Mesothelial cell of epicardium (in vitro differentiated cells): ENCODE measurements at regions not wholly inside any gene's neighbourhood (a gene's known extent, or its start where the extent isn't known, plus 50 kb on each side); places are given as distances from the start of the nearest gene placed in this dataset.

Experiments used
- DNase-seq, 2 experiments: peaks; one replicate each; pipeline ENCODE4 v3.0.0; 2021; ENCODE audit warnings: low spot score in 2 of 2; ENCODE audit not compliant: unreplicated experiment in 2 of 2
- H3K27ac Mint-ChIP-seq: 2 replicates; pipeline ENCODE4 v1.8.0; 2021; ENCODE audit warnings: mixed read lengths
- H3K27me3 Mint-ChIP-seq: 2 replicates; pipeline ENCODE4 v1.8.0; 2021; ENCODE audit warnings: low read depth, mixed read lengths
- H3K36me3 Mint-ChIP-seq: 2 replicates; pipeline ENCODE4 v1.8.0; 2021; ENCODE audit warnings: mixed read lengths
- H3K4me1 Mint-ChIP-seq: 2 replicates; pipeline ENCODE4 v1.8.0; 2021; ENCODE audit warnings: mixed read lengths
- H3K4me3 Mint-ChIP-seq: 2 replicates; pipeline ENCODE4 v1.8.0; 2021; ENCODE audit warnings: mild to moderate bottlenecking, moderate library complexity, mixed read lengths
- H3K9me3 Mint-ChIP-seq: 2 replicates; pipeline ENCODE4 v1.8.0; 2021; ENCODE audit warnings: mixed read lengths
- CTCF ChIP-seq: fragments of 200-600 bp; sonication (generic); IDR thresholded peaks from one replicate; pipeline ENCODE4 v1.5.0; 2021; ENCODE audit warnings: antibody characterized with exemption; ENCODE audit not compliant: unreplicated experiment

- TF ChIP-seq CTCF, result no peak
- Mint-ChIP-seq H3K9me3 (no peaks in the 10 kb centered on the region), H3K4me1 (no peaks in the 10 kb centered on the region), H3K27me3 (peaks cover 57% of the 10 kb centered on the region), H3K36me3 (no peaks in the 10 kb centered on the region), H3K27ac (no peak overlapping the region), H3K4me3 (no peak overlapping the region)
- no peak for DNase-seq
Observed at GRCh38 chr5:3432135-3432534, 163.5 kb upstream of the IRX1 start.

DNA sequence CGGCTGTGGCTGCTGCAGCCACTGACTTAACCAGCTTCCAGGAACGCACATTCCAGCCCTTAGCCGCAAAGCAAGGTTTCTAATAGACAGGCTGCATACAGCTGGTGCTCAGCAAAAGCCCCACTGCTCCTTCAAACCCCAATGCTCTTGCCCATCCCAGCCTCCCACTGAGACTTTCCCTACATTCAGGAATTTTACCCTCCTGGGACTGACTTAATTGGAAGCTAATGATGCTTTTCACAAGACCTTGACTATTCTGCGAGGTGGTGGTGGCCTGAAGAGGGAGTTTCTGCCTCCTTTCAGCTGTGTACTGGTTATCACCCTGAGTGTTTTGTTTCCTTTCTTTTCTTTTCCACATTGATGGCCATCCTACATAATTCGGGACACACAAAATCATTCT is 164.9 kb upstream of the IRX1 start:
- TF ChIP-seq CTCF, result no peak
- Mint-ChIP-seq H3K36me3 (no peaks in the 10 kb centered on the region), H3K27me3 (peaks cover 59% of the 10 kb centered on the region), H3K4me3 (no peak overlapping the region), H3K27ac (no peak overlapping the region), H3K9me3 (no peaks in the 10 kb centered on the region), H3K4me1 (no peaks in the 10 kb centered on the region)
- no peak for DNase-seq

- Mint-ChIP-seq H3K9me3 (no peaks in the 10 kb centered on the region), H3K27ac (no peak overlapping the region), H3K36me3 (no peaks in the 10 kb centered on the region)
Observed at GRCh38 chr5:3429962-3430361, 165.7 kb upstream of the IRX1 start.

DNA sequence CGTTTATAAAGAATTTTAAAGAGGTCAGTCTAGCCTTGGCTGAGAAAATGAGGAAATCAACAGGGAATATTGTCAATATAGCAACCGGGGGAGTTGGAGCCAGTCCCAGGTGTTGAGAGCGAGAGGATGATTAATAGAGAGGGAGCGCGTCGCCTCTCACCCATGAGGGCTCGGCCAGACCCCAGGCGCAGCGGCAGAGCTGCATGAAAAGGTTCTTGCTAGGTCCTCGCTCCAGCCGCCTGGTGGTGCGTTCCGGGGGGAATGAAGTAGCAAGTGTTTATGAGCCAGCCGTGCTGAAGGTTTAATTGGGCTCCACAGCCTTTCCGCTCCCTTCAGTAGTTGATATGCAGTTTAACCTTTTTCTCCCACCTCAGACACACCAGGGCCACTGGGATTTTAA is 167.3 kb upstream of the IRX1 start:
- H3K4me1 Mint-ChIP-seq, result no peaks in the 10 kb centered on the region
- H3K27me3 Mint-ChIP-seq, result peaks cover 47% of the 10 kb centered on the region
- DNase-seq, result no peak
- no peaks in the 10 kb centered on the region for H3K36me3 Mint-ChIP-seq
- peaks cover 10% of the 10 kb centered on the region for H3K9me3 Mint-ChIP-seq
- H3K4me3 Mint-ChIP-seq, result no peak overlapping the region
- no peak overlapping the region for H3K27ac Mint-ChIP-seq
- no peak for TF ChIP-seq CTCF

More at GRCh38 chr5:3429962-3430361, 165.7 kb upstream of the IRX1 start:
- Mint-ChIP-seq H3K27me3 (peaks cover 59% of the 10 kb centered on the region), H3K4me1 (no peaks in the 10 kb centered on the region), H3K4me3 (no peak overlapping the region)
- TF ChIP-seq CTCF, result no peak
- no peak for DNase-seq

GRCh38 chr5:3424946-3425345 is 170.7 kb upstream of the IRX1 start:
- no peak for DNase-seq
- peaks cover 24% of the 10 kb centered on the region for H3K27me3 Mint-ChIP-seq
- TF ChIP-seq CTCF, result no peak
- H3K9me3 Mint-ChIP-seq, result peaks cover 10% of the 10 kb centered on the region
- no peak overlapping the region for H3K4me3 Mint-ChIP-seq
- H3K36me3 Mint-ChIP-seq, result no peaks in the 10 kb centered on the region
- H3K4me1 Mint-ChIP-seq, result no peaks in the 10 kb centered on the region
- no peak overlapping the region for H3K27ac Mint-ChIP-seq

DNA sequence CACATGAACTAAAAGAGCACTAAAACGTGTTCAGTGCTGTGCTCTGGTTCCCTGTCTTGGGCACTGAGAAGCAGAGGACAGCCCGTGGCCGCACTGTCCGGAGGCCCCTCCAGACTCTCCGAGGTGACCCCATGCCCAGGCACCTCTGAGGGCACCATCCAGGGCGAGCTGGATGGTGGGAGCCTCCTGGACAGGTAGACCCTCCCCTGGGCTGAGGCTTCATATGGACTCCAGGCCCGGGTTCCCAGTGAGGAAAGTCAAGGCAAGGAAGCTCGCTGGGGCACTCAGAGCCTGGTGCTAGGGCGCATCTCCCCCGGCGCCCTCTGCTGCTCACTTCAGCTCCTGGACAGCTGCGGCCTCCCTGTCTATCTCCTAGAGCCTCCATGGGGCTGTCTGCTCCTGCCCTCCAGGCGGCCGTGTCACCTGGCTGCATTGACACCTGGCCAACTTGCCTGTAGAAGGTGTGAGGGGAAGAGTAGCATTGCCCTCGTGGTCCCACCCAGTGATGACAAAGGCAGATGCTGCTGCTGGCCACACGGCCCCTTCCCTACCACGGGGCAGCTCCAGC is 178.2 kb upstream of the IRX1 start:
- Mint-ChIP-seq H3K36me3 (no peaks in the 10 kb centered on the region), H3K9me3 (peaks cover under 1% of the 10 kb centered on the region), H3K4me3 (no peak overlapping the region), H3K4me1 (no peaks in the 10 kb centered on the region), H3K27ac (no peak overlapping the region), H3K27me3 (peaks cover 2% of the 10 kb centered on the region)
- no peak for TF ChIP-seq CTCF
- DNase-seq, result no peak
